Suppressor macrophage (primary cell): ENCODE measurements at regions not wholly inside any gene's neighbourhood (a gene's known extent, or its start where the extent isn't known, plus 50 kb on each side); places are given as distances from the start of the nearest gene placed in this dataset.

Experiments used
- DNase-seq, 4 experiments: peaks; one replicate each; pipeline ENCODE4 v3.0.0-alpha.2; 2020 to 2022

DNA sequence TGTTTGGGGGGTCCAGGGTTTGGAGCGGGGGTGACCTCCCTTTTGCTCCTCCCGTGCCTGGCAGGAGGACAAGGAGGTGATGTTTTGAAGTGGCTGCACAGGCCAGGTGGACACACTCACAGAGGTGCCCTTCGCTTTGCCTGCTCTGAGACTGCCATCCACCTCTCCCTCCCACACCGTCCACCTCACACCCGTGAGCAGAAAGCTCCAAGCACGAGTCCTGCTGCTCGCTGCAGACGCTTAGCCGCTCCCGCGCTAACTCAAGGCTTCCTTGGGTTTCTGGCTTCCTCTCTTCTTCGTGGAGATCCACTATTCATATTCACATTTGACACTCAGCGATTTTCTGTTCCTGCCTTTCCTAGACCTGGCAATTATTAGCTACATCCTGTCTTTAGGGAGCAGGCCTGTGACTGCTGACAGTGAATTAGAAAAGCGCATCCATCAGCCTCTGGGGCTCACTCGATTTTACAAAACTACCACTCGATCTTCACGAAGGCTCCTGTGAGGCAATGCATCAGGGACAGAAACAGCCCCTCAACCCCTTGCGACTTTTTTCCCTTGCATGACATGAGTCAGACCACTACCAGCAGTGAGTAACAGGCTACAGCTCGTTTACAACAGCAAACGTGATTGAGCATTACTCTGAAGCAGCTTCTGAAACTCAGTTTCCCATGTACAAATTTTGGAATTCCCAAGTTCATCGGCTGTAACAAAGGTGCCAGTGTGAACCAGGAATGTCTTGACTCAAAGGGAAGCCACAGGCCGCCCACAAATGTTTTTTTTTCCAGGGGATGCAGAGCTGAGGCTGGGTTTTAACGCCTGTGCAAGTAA lies 238.7 kb upstream of the SOX11 start:
- no peak for DNase-seq

DNA sequence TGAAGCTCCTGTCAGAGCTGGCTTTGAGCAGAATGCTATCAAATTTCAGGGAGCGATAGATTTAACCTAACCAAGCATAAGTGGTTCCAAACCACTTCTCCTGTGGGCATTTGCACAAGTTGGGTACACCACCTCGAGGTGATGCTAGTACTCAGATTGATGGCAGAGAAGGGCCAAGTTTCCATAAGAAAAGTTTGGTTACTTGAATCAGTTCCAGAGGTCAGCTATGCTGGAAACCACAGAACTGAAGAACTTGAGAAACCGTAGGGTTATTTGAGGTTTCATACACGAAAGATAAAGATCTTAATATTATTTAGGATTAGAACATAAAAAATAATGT lies 238.2 kb upstream of the SOX11 start:
- DNase-seq = no peak

DNA sequence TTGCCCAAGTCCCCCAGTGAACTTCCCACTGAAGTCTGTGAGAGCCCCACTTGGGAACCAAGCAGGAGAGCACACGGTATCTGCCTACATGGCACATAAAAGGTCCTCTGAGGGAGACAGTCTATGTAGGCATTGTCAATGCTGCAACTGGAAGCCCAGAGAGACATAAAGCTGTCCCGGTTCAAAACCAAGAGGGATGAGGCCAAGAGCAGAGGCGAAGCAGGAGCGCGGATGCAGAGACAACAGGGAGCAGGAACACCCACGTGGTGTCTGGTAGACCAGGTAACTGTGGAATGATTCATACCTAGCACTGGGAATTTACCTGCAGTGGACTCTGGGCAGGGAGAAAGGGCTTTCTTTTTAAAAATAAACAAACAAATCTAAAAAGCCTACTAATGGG lies 233.1 kb upstream of the SOX11 start:
- DNase-seq = no peak

DNA sequence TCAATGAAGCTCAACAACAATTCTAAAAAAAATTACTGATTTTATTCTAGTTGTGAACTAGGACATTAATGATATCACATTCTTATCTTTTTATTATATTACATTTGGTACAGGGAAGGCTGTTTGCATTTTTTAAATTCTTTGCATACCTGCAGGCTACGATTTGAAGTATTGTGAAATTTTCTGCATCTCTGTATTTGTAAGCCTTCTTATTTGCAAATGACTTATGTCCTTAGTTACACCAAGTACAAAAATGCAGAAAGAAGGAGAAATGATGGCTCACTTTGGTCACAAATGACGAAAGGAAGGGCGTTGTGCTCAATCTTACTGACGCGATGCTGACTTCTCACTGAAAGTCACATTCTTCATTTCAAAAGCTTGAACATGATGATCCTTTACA lies 227.5 kb upstream of the SOX11 start:
- DNase-seq = no peak

DNA sequence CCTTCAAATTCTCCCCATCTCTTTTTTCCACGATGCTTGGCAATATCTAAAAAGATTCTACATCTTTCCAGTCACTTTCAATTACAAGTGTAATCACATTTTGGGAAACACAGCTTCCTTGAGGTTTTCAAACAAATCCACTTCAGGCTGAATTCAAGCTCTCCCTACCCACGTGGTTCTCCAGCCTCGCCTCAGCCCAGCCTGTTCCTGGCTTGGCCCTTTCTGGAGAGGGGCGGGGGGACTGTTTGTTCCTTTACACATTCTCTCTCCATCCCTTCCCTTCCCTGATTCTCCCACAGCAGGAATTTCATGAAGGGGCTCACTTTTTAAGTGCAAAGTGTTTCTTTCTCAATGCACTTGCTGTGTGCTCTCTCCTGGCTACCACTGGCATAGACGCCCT lies 226.3 kb upstream of the SOX11 start:
- no peak for DNase-seq

DNA sequence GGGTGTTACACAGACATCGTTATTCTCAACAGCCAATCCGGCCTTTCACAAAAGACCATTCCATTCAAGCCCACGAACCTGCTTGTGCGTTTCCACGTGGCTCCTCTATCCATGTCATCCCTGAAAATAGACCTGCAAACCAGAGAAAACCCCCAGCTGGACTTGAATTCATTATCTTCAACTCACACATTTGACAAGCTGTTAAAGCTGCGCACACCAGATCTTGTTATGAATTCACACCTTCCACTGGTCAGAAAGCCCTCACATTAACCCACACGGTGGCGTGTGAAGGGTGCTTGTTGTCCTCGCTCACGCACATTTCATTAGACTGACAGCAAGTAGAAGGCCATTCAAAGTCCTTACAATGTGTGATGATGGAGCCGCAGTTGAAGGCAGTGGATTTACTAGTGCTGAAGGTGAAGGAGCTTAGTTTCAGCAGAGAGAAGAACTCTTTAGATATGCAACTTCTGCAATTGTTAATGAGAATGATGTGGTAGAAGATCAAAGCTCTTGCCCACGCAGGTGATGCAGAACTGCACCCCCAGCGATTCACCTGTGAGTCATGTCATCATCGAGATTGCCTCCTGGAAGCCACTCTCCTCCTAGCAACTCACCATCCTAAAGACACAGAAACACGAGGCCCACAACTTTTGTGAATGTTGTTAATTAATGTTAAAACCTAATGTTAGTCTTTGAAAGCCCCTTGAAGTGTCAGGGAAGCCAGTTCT lies 224.8 kb upstream of the SOX11 start:
- DNase-seq = no peak

DNA sequence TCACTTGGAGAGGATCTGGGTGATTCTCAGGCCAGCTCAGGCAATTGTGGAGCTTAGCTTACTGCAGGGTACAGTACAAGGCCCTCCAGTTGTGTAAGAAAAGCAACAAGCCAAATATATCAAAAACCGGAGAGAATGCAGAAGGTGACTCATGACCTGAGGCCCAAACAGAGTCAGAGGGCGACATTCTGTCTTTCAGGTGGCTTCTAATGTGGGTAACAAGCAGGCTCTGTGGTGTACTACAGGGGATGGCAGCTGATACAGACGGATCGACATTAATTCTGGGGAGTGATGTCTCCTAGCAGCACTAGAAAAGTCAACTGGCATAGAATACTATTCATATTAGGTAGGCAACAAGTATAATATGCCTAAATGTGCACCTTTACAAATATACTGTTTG lies 219.5 kb upstream of the SOX11 start:
- DNase-seq = no peak

DNA sequence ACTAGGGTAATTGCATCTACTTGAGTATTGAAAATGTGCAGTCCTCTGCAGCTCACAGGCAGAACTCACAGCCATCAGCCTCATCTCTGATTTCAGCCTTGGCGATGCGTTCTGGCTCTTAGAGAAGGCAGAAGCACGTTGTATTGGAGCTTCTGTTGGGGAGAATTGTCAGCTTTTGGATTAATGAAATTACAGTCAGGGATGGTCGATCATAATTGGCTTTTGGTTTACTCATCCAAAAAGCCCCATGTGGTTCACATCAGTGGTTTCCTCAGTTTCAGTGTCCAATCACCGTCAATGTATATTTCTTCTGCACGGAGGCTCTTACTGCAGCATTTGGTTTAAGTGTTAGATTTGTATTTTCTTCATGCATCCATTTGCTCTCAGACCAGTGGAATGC lies 218.5 kb upstream of the SOX11 start:
- no peak for DNase-seq

DNA sequence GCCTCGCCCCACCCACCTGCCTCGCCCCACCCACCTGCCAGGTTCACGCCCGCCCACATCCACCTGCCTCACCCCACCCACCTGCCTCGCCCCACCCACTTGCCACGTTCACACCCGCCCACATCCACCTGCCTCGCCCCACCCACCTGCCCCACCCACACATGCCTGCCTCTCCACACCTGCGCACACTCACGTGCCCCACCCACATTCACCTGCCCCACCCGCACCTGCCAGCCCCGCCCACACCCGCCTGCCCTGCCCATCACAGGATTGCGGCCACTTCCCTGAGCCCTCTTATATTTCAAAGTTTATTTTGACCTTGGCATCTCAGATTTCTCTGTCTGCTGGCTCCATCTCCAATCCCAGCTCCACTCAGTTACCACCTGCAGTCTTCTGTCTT lies 217.5 kb upstream of the SOX11 start:
- no peak for DNase-seq

DNA sequence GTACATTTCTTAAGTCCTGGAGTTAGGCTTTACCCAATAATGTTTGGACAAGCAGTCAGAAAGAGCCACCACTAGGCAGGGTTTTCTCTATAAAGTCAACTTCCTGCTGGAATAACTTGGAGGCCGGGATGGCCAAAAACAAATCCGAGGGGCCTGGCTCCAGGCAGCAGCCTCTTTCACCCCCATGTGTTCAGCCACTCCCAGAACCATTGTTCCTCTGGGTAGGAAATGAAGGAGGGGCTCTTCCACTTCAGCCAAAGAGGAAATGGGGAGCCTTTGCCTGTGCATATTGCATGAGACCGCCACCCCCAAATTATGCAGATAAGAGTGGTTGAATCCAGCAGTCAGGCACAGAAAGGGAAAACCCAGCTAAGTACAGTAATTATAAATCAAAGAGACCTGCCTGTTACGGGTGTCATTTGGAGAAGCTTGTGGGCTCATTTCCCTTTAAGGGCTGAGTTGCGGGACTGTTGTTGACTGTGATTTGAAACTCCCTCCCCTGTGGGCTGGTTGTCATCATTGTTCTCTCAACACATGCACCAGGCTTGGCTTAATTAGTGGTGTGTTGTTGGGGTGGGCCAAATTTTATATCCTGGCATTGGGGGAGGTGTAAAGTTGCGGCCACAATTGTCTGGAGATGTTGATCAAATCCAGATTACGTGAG lies 212.8 kb upstream of the SOX11 start:
- no peak for DNase-seq

DNA sequence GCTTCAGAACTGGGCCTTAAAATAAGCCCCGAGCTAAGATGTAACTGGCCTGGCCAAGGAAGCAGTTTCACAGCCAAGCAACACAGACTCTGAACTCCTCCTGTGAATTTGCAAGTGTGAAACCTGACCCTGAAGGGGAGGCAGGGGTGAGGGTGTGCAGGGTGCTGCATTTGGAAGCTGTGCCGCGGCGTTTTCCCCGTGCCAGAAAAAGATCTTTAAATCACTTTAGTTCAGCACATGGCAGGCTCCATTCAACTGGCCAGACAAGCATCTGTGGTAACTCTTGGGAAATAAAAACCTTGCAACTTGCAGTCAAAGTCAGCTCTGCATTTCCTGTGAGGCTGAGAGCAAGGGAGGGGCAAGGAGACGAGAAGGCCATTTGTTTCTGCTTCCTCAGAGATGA lies 209.3 kb upstream of the SOX11 start:
- no peak for DNase-seq

DNA sequence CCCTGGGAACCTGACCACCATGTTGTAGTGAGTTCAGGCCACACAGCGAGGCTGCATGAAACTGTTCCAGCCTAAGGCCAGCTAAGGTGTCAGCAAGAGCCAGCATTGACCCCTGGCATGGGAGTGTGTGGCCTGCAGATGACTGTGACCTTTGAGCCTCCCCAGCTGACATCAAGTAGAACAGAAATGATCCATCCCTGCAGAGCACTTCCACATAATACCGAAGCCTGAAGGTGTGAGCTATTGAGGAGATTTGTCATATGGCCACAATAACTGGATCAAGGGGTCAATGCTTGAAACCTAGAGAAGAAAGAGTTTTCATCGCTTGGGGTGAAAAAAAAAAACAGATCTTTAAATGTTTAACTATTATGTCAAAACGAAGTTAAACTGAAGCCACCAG lies 207.3 kb upstream of the SOX11 start:
- DNase-seq = no peak

DNA sequence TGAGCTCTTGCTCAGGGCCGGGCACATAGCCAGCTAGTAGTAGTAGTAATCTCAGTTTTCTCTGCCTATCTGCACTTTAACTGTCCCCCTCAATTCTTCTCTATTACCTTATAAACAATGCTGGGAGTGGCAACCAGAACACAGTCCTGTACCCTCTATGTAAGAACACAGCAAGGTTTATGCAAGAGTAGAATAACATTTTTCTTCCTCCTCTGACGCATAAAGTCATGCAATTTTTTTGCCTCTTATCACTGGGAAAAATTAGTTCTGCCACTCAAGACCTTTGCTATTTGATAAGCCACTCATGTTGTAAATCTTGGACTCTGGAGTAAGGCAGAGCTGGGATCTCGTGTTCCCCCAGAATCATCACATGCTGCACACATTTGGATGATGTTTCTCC lies 200.7 kb upstream of the SOX11 start:
- DNase-seq = no peak

DNA sequence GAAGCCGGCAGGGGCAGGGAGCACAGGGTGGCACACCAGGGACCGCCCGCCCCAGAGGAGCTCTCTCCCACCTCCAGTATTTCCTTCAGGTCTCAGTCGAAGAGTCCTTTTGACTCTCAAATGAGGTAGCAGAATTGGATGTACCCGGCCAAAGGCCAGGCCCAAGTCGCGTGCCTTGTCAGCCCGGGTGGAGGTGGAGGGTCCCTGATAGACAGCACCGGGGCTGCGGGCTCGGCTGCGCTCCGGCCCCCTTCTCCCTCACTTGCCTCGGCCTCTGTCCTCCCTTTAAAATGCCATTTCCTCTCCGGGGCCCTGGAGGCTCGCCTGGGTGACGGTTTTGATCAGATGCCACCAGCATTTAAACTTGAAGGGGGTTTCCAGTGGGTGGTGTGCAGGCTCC lies 198.9 kb upstream of the SOX11 start:
- DNase-seq = no peak

DNA sequence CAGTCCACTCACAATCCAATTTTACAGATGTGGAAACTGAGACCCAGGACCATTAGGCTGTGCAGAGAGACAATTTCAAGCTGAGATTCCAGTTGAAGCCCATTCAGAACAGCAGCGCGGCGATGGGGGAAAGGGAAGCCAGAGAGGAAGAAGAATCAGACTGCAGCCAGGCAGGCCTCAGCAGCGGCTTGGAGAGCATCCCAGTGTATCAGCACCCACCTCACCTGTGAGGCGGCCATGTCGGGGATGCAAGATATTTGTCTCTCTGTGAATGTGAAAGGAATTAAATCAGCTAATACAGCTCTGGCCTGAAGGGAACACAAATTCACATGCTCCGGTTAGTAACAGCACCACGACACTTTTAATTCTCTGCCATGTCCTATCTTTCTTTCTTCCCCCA lies 198.0 kb upstream of the SOX11 start:
- no peak for DNase-seq

DNA sequence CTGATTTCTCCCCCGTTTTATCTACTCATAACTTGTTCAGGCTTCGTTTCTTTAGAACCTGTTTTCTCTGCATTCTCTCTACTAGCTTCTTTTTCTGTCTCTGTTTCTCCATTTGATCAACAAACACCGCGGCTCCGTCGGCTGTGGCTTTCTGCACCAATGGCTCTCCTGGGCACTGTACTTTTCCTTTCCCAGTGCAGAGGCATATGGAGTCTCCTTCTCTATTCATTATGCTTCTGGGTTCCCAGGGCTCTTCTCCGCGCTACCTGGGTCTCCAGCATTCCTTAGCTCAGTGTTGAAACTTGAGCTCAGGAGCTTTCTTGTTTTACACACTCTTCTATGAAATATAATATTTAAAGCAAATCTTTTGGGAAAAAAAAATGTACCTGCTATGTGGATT lies 196.6 kb upstream of the SOX11 start:
- no peak for DNase-seq

DNA sequence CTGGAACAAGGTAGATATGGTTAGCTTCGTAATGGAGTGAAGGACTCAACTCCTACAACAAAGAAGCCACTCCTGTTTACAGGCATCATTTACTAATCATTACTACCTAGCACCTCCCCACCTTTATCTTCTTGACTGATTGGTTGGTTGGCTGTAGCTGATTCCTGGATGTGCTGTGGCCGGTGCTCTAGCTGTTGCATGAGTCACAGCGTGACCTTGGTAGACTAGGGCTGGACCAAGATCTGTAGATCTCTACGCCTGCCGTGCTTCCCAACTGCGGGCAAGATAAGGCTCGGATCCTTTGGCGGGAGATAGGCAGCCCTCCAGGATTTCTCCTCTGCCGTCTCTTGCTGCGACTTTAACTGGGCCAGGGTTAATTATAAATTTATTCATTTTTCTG lies 194.3 kb upstream of the SOX11 start:
- DNase-seq = no peak

DNA sequence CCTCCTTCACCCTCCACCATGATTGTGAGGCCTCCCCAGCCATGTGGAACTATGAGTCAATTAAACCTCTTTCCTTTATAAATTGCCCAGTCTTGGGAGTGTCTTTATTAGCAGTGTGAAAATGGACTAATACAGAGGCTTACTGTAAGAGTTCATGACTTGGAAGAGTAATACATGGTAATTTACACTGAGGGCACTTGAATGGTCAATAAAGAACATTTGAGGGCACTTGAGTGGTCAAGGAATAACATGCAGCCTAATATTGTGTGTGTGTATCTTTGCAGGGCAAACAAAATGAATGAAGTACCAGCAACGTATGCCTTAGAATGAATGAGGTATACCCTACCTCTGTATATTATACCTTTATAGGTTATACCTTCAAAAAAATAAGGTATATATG lies 190.4 kb upstream of the SOX11 start:
- no peak for DNase-seq

DNA sequence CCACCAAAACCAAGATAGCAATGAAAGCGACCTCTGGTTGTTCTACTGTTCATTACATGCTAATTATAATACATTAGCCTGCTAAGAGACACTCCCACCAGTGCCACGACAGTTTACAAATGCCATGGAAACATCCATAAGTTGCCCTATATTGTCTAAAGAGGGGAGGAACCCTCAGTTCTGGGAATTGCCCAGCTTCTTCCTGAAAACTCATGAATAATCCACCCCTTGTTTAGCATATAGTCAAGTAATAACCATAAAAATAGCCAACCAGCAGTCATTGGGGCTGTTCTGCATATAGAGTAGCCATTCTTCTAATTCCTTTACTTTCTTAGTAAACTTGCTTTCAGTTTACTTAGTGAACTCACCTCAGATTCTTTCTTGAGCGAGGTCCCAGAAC lies 189.8 kb upstream of the SOX11 start:
- no peak for DNase-seq

DNA sequence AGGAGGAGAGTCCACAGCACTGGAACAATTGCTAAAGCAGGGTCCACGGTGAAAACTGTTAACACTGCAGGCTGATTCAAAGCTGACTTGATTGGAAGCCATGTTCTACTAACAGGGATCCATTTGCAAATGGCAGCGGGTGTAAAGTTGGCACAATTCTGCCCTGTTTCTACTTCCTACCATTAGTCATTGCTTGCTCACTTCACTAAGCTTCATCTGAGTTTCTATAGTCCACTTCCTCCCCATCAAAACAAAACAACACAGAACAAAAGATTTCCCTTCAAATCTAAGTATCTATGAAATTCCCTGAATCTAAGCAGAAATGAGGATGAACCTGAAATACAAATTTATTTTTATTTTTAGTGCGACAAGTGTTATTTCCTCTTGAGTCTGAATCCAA lies 187.4 kb upstream of the SOX11 start:
- no peak for DNase-seq

DNA sequence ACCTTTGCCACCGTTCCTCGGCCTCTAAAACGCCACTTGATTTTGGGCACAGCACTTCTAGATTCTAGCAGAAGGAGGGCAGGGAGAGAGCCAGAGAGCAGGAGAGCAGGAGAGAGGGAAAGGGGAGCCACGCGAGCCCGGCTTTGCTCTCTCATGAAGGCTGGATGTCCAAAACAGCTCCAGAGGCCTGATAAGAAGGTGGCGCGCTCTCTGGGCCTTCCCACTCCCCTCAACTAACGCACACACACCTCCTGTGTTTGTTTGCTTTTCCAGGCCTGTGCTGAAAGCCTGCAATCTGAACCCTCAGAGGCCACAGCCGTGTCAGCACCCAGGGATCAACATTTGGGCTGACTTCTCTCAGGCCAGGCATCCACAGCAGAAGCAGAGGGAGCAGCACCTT lies 184.8 kb upstream of the SOX11 start:
- DNase-seq = no peak

DNA sequence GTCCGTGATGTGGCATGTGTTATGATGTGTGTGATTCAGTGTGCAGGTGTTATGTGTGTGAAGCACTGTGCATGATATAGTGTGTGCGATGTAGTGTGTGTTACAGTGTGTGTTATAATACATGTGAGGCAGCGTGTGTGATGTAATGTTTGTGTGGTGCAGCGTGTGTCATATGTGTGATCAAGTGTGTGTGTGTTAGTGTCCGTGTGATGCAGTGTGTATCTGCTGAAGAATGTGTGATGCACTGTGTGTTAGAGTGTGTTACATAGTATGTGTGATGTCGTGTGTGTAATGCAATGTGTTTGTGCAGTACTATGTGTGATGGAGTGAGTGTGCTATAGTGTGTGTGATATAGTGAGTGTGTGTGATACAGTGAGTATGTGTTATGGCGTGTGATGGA lies 182.8 kb upstream of the SOX11 start:
- DNase-seq = no peak

DNA sequence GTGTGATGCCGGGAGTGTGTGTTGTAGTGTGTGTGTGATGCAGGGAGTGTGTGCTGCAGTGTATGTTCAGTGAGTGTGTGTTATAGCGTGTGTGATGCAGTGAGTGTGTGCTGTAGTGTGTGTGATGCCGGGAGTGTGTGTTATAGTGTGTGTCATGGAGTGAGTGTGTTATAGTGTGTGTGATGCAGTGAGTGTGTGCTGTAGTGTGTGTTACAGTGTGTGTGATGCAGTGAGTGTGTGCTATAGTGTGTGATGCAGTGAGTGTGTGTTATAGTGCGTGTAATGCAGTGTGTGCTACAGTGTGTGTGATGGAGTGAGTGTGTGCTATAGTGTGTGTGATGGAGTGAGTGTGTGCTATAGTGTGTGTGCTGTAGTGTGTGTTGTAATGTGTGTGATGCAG lies 182.1 kb upstream of the SOX11 start:
- DNase-seq = no peak

DNA sequence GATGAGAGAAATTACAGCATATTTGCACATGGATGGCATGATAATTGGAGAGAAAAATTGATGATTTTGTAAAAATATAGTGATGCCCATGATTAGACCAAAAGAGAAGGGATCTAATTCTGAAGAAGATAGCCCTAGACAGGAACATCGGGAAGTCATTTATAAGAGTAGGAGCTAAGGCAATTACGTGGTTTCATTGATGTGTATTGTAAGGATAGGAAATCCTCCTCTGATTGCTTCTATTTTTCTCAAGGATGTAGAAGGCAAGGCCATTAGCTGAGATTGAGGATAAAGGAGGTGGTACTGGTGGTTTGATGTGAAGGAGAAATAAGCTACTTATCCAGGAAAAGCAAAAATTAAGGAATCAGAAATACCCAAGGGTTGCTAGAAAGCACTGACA lies 176.5 kb upstream of the SOX11 start:
- no peak for DNase-seq
